Calu3 (cell line): ENCODE measurements at regions not wholly inside any gene's neighbourhood (a gene's known extent, or its start where the extent isn't known, plus 50 kb on each side); places are given as distances from the start of the nearest gene placed in this dataset.

ENCODE experiments used
- BruUV-seq: library from RNA; stranded (reverse); fragments of 400-500 nt; replicated peaks from 2 replicates; lab custom pipeline; 2021; lab: Mats Ljungman, UMichigan
- CTCF ChIA-PET: fragments of 300-600 bp; sonication (Branson Sonifier 250); formaldehyde crosslinking; loops from one replicate; lab custom pipeline; 2022; ENCODE audit warnings: antibody characterized with exemption; lab: Charles Lee
- DNase-seq: peaks from one replicate; pipeline ENCODE4 v3.0.0; 2022
- H3K27ac Mint-ChIP-seq: one replicate; pipeline ENCODE4 v1.8.0; 2022; ENCODE audit warnings: mixed read lengths; ENCODE audit not compliant: unreplicated experiment
- H3K27me3 Mint-ChIP-seq: one replicate; pipeline ENCODE4 v1.8.0; 2022; ENCODE audit warnings: mixed read lengths; ENCODE audit not compliant: unreplicated experiment
- H3K36me3 Mint-ChIP-seq: one replicate; pipeline ENCODE4 v1.8.0; 2022; ENCODE audit warnings: mild to moderate bottlenecking, moderate library complexity, mixed read lengths; ENCODE audit not compliant: insufficient read depth, unreplicated experiment
- H3K4me1 Mint-ChIP-seq: one replicate; pipeline ENCODE4 v1.8.0; 2022; ENCODE audit warnings: mild to moderate bottlenecking, low read depth, mixed read lengths; ENCODE audit not compliant: unreplicated experiment
- H3K4me3 Mint-ChIP-seq: one replicate; pipeline ENCODE4 v1.8.0; 2022; ENCODE audit warnings: mild to moderate bottlenecking, low read depth, moderate library complexity, mixed read lengths; ENCODE audit not compliant: unreplicated experiment
- H3K9me3 Mint-ChIP-seq: one replicate; pipeline ENCODE4 v1.8.0; 2022; ENCODE audit warnings: low read depth, mixed read lengths; ENCODE audit not compliant: unreplicated experiment
- CTCF ChIP-seq: fragments of 200-600 bp; IDR thresholded peaks from one replicate; pipeline ENCODE4 v1.8.0; 2022; ENCODE audit warnings: antibody characterized with exemption; ENCODE audit not compliant: unreplicated experiment
- intact Hi-C: fragments of 100-400 bp; cut with micrococcal nuclease; formaldehyde crosslinking; loops from one replicate; pipeline ENCODE4 v1.10.0; 2022; ENCODE audit not compliant: unreplicated experiment

- Mint-ChIP-seq H3K27me3 (no peaks in the 10 kb centered on the region), H3K9me3 (no peaks in the 10 kb centered on the region), H3K27ac (no peak overlapping the region), H3K4me1 (no peaks in the 10 kb centered on the region), H3K4me3 (no peak overlapping the region), H3K36me3 (no peaks in the 10 kb centered on the region)
- CTCF ChIA-PET: no interaction called here
- DNase-seq: no peak
- intact Hi-C loops: no loop called here
- TF ChIP-seq CTCF: no peak
- BruUV-seq: no TSS peak
Observed at GRCh38 chr6:181049-181654, 111.1 kb upstream of the DUSP22 start.

GRCh38 chr6:183668-184067 lies 108.6 kb upstream of the DUSP22 start:
- CTCF ChIA-PET: no interaction called here
- intact Hi-C loops: no loop called here
- no peaks in the 10 kb centered on the region for H3K9me3 Mint-ChIP-seq
- TF ChIP-seq CTCF: no peak
- no peaks in the 10 kb centered on the region for H3K36me3 Mint-ChIP-seq
- no peak overlapping the region for H3K27ac Mint-ChIP-seq
- BruUV-seq: no TSS peak
- H3K4me1 Mint-ChIP-seq: no peaks in the 10 kb centered on the region
- H3K4me3 Mint-ChIP-seq: no peak overlapping the region
- no peak for DNase-seq
- no peaks in the 10 kb centered on the region for H3K27me3 Mint-ChIP-seq

- Mint-ChIP-seq H3K4me1 (no peaks in the 10 kb centered on the region), H3K36me3 (no peaks in the 10 kb centered on the region), H3K4me3 (no peak overlapping the region), H3K27ac (no peak overlapping the region), H3K27me3 (no peaks in the 10 kb centered on the region), H3K9me3 (no peaks in the 10 kb centered on the region)
- no TSS peak for BruUV-seq
- DNase-seq: no peak
- no peak for TF ChIP-seq CTCF
- CTCF ChIA-PET: no interaction called here
- intact Hi-C loops: no loop called here
Observed at GRCh38 chr6:184161-184700, 108.1 kb upstream of the DUSP22 start.

GRCh38 chr6:186340-186965 lies 105.8 kb upstream of the DUSP22 start:
- Mint-ChIP-seq H3K36me3 (no peaks in the 10 kb centered on the region), H3K4me1 (no peaks in the 10 kb centered on the region), H3K27me3 (peaks cover 8% of the 10 kb centered on the region), H3K9me3 (no peaks in the 10 kb centered on the region), H3K27ac (no peak overlapping the region), H3K4me3 (no peak overlapping the region)
- DNase-seq: no peak
- TF ChIP-seq CTCF: no peak
- intact Hi-C loops: no loop called here
- no TSS peak for BruUV-seq
- CTCF ChIA-PET: interaction anchor here (0.9 kb wide), 1 partner anchor 22 kb away, joined by 3 read pairs; no protein-coding TSS in a partner anchor
